Endothelial cell (in vitro differentiated cells): ENCODE measurements at regions not wholly inside any gene's neighbourhood (a gene's known extent, or its start where the extent isn't known, plus 50 kb on each side); places are given as distances from the start of the nearest gene placed in this dataset.

Experiments used
- DNase-seq: peaks from one replicate; pipeline ENCODE4 v3.0.0; 2021; ENCODE audit warnings: low spot score
- H3K27ac Mint-ChIP-seq: one replicate; pipeline ENCODE4 v1.8.0; 2021; ENCODE audit warnings: mixed read lengths, inconsistent platforms; ENCODE audit not compliant: unreplicated experiment
- H3K27me3 Mint-ChIP-seq: one replicate; pipeline ENCODE4 v1.8.0; 2021; ENCODE audit warnings: mild to moderate bottlenecking, moderate library complexity, mixed read lengths, inconsistent platforms; ENCODE audit not compliant: unreplicated experiment
- H3K36me3 Mint-ChIP-seq: one replicate; pipeline ENCODE4 v1.8.0; 2021; ENCODE audit warnings: mild to moderate bottlenecking, low read depth, mixed read lengths, inconsistent platforms; ENCODE audit not compliant: unreplicated experiment
- H3K4me1 Mint-ChIP-seq: one replicate; pipeline ENCODE4 v1.8.0; 2021; ENCODE audit warnings: mild to moderate bottlenecking, mixed read lengths, inconsistent platforms; ENCODE audit not compliant: unreplicated experiment
- H3K4me3 Mint-ChIP-seq: one replicate; pipeline ENCODE4 v1.8.0; 2021; ENCODE audit warnings: mild to moderate bottlenecking, mixed read lengths, inconsistent platforms; ENCODE audit not compliant: unreplicated experiment
- H3K9me3 Mint-ChIP-seq: one replicate; pipeline ENCODE4 v1.8.0; 2021; ENCODE audit warnings: mixed read lengths, inconsistent platforms; ENCODE audit not compliant: unreplicated experiment
- TF ChIP-seq, protein P1 (sequence below): fragments of 200-600 bp; sonication (generic); IDR thresholded peaks from one replicate; pipeline ENCODE4 v1.5.0; 2021; ENCODE audit warnings: antibody characterized with exemption; ENCODE audit not compliant: unreplicated experiment

DNA sequence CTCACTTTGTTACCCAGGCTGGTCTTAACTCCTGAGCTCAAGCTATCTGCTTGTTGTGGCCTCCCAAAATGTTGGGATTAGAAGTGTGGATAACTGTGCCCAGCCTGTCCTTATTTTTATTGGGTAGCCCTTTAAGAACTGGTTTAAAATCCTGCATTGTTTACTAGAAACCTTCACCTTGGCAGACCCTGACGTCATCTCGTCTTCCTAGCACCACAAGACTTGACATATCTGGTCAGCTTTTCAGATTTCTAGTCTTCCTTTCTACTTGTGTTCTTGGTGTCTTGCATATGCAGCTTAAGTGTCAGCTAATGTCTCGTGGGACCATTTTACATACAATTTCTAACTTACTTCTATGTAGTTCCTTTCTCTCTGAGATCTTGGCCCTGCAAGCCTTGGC, 258.9 kb downstream of the IZUMO3 start:
- TF ChIP-seq, protein P1, sequence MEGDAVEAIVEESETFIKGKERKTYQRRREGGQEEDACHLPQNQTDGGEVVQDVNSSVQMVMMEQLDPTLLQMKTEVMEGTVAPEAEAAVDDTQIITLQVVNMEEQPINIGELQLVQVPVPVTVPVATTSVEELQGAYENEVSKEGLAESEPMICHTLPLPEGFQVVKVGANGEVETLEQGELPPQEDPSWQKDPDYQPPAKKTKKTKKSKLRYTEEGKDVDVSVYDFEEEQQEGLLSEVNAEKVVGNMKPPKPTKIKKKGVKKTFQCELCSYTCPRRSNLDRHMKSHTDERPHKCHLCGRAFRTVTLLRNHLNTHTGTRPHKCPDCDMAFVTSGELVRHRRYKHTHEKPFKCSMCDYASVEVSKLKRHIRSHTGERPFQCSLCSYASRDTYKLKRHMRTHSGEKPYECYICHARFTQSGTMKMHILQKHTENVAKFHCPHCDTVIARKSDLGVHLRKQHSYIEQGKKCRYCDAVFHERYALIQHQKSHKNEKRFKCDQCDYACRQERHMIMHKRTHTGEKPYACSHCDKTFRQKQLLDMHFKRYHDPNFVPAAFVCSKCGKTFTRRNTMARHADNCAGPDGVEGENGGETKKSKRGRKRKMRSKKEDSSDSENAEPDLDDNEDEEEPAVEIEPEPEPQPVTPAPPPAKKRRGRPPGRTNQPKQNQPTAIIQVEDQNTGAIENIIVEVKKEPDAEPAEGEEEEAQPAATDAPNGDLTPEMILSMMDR = no peak
- no peak overlapping the region for H3K4me3 Mint-ChIP-seq
- H3K27ac Mint-ChIP-seq = no peak overlapping the region
- no peaks in the 10 kb centered on the region for H3K36me3 Mint-ChIP-seq
- no peaks in the 10 kb centered on the region for H3K27me3 Mint-ChIP-seq
- H3K4me1 Mint-ChIP-seq = no peaks in the 10 kb centered on the region
- no peaks in the 10 kb centered on the region for H3K9me3 Mint-ChIP-seq
- DNase-seq = no peak

DNA sequence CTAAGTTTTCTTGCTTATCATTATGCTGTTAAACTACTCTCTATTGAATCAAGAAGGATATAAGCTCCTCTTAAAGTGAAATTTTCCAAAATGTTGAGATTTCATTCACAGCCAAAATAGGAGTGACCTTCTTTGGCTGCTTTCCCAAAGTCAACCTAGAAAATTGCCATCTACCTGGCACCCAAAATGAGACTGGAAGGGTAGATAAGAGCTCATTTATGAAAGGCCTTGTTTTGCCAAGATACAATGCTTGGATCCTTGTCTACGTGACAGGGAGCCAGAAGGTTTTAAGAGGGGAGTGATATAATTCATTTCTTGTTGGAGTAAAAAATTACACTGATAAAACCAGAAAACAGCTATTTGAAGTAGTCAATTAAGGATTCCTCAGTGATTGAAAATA, 287.1 kb downstream of the IZUMO3 start:
- Mint-ChIP-seq H3K36me3 (no peaks in the 10 kb centered on the region), H3K27ac (no peak overlapping the region), H3K9me3 (no peaks in the 10 kb centered on the region), H3K27me3 (no peaks in the 10 kb centered on the region), H3K4me1 (no peaks in the 10 kb centered on the region), H3K4me3 (no peak overlapping the region)
- TF ChIP-seq, protein P1 = no peak
- no peak for DNase-seq

DNA sequence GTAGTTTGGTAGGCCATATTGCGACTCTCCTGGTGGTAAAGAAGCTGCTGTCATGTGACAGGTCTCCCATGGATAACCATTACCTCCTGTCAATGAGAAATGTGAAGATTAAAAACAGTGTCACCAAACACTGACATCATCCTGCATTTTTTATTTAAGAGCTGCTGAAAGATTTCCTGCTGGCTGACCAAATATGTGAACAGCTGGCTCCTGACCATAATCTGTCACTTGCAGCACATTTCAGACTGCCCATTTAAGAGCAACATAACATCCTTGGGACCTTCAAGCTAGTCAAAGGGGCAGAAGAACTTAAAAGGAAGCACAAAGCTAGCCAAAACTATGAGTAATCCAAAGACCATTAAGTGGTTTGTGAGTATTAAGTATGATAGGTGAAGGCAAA, 288.0 kb downstream of the IZUMO3 start:
- Mint-ChIP-seq H3K9me3 (no peaks in the 10 kb centered on the region), H3K27ac (no peak overlapping the region), H3K27me3 (no peaks in the 10 kb centered on the region), H3K36me3 (no peaks in the 10 kb centered on the region), H3K4me1 (no peaks in the 10 kb centered on the region), H3K4me3 (no peak overlapping the region)
- TF ChIP-seq, protein P1 = no peak
- no peak for DNase-seq

DNA sequence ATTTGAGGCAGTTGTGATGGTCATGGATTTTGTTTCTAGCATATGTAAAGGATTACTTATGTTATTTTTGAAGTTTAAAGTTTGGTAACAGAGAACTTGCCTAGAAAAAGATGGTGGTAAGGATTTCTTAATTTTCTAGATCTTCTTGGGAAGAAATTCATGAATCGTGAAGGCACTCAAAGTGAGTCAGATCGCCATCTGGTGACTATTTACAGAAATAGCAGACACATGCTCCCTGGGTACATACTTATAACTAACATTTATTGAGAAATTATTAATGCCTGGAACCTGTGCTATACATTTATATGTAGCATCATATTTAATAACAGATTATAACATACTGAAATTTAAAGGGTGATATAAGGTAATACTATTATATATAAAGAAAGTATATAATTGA, 299.7 kb downstream of the IZUMO3 start:
- TF ChIP-seq, protein P1 = peak; percentile 57
- no peaks in the 10 kb centered on the region for H3K4me1 Mint-ChIP-seq
- no peak overlapping the region for H3K27ac Mint-ChIP-seq
- DNase-seq = no peak
- H3K27me3 Mint-ChIP-seq = no peaks in the 10 kb centered on the region
- H3K36me3 Mint-ChIP-seq = no peaks in the 10 kb centered on the region
- no peaks in the 10 kb centered on the region for H3K9me3 Mint-ChIP-seq
- no peak overlapping the region for H3K4me3 Mint-ChIP-seq

DNA sequence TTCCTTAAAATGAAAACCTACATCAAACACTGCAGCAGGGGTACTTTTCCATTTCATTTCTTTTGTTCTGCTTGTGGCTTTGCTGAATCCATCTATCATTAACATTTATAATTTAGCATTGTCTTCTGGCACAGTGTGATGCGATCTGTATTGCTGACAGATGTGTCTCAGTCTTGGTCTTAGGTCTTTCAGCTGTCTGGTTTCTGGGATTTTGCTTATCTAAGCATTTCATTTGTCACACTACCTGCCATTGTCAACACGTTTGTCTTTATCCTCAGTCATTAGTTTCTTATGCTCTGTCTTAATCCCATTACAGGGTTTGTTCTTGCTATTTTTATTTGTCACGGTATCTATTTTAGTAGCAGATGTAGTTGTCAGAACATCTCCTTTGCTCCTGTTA, 303.1 kb downstream of the IZUMO3 start:
- no peaks in the 10 kb centered on the region for H3K4me1 Mint-ChIP-seq
- TF ChIP-seq, protein P1 = no peak
- no peak for DNase-seq
- H3K27me3 Mint-ChIP-seq = no peaks in the 10 kb centered on the region
- no peaks in the 10 kb centered on the region for H3K36me3 Mint-ChIP-seq
- no peak overlapping the region for H3K27ac Mint-ChIP-seq
- H3K4me3 Mint-ChIP-seq = no peak overlapping the region
- no peaks in the 10 kb centered on the region for H3K9me3 Mint-ChIP-seq
